ENCODE measurements at regions not wholly inside any gene's neighbourhood (a gene's known extent, or its start where the extent isn't known, plus 50 kb on each side); places are given as distances from the start of the nearest gene placed in this dataset.
A peak's percentile ranks its signal among the peaks of the same experiment; 100 is the strongest.

GRCh38 chr5:162811071-162811470 lies 626.3 kb upstream of the CCNG1 start:
- no peaks in the 10 kb centered on the region for H3K9me3 Mint-ChIP-seq
- Histone ChIP-seq H4K8ac (replicated peaks; ENCODE audit: insufficient read length, low read depth, low read length) (no peak overlapping the region), H2BK20ac (ENCODE audit: low read depth, low read length, poor library complexity, severe bottlenecking) (no peak overlapping the region), H3K27ac (ENCODE audit: insufficient read length, low read depth, low read length) (no peak overlapping the region), H3T11ph (ENCODE audit: low read length) (no peak overlapping the region), H2BK15ac (ENCODE audit: low read depth, low read length) (no peak overlapping the region), H3K79me1 (ENCODE audit: insufficient read depth, low read depth, low read length, poor library complexity, severe bottlenecking) (no peaks in the 10 kb centered on the region), H4K91ac (ENCODE audit: insufficient read length, low read depth, low read length) (no peak overlapping the region), H3K79me2 (ENCODE audit: insufficient read depth, low read length) (no peaks in the 10 kb centered on the region), H3K4me1 (ENCODE audit: insufficient read depth, low read length) (peaks cover 2% of the 10 kb centered on the region; the same call in 1 of the 2 replicates), H3K4ac (ENCODE audit: low read depth, low read length) (no peak overlapping the region), H4K20me1 (ENCODE audit: control insufficient read depth, insufficient read depth, insufficient read length) (no peaks in the 10 kb centered on the region), H3K14ac (ENCODE audit: insufficient read depth, low read length) (no peak overlapping the region), H3K56ac (ENCODE audit: insufficient read length, low read depth, low read length) (no peak overlapping the region), H4K5ac (ENCODE audit: insufficient read length, low read depth, low read length) (no peak overlapping the region), H3K9ac (ENCODE audit: extremely low read depth, insufficient read length, low read length) (no peak overlapping the region), H2BK120ac (ENCODE audit: low read depth, low read length, poor library complexity, severe bottlenecking) (no peak overlapping the region), H3K27me3 (ENCODE audit: insufficient read depth, low read length) (no peaks in the 10 kb centered on the region), H2BK12ac (ENCODE audit: insufficient read length, low read depth, low read length) (no peak overlapping the region), H3K23ac (ENCODE audit: insufficient read length, low read depth, low read length) (no peak overlapping the region), H2AK5ac (ENCODE audit: insufficient read length, low read length) (no peak overlapping the region), H3K9me3 (ENCODE audit: control insufficient read depth, low read depth, low read length) (no peaks in the 10 kb centered on the region), H2AFZ (ENCODE audit: low read length) (no peak overlapping the region), H3K4me2 (ENCODE audit: insufficient read depth, insufficient read length, low read length) (no peak overlapping the region), H3K18ac (ENCODE audit: insufficient read length, low read depth, low read length) (no peak overlapping the region), H3K23me2 (ENCODE audit: insufficient read length, low read depth, low read length, poor library complexity, severe bottlenecking) (no peaks in the 10 kb centered on the region), H2BK5ac (ENCODE audit: insufficient read length, low read length) (no peak overlapping the region)
- peaks cover 27 to 28% of the 10 kb centered on the region in 2 experiments for H3K4me1 Mint-ChIP-seq
- no peak overlapping the region for H3K4me3 Mint-ChIP-seq
- H3K36me3 Mint-ChIP-seq (ENCODE audit: insufficient read depth in 1 of 3, low read depth in 3 of 3), result peaks cover 0 to 8% (median 0%) of the 10 kb centered on the region in 3 experiments; a peak in 2 of 7 replicates
- no peak for DNase-seq
- WGBS (ENCODE audit: extremely low coverage, insufficient read length, low lambda C conversion rate), result no CpG with 5 or more reads among the region's 1 CpG
- peak overlapping the region in 1 of 3 experiments; percentile 97; a peak in 3 of 7 replicates for H3K27ac Mint-ChIP-seq
- no peak for TF ChIP-seq CTCF (conservative IDR thresholded peaks at IDR 0.05)
- H3K27me3 Mint-ChIP-seq (ENCODE audit: low read depth), result no peaks in the 10 kb centered on the region
